GM23248 (cell line): ENCODE measurements at regions not wholly inside any gene's neighbourhood (a gene's known extent, or its start where the extent isn't known, plus 50 kb on each side); places are given as distances from the start of the nearest gene placed in this dataset.
A peak's percentile ranks its signal among the peaks of the same experiment; 100 is the strongest.

ENCODE experiments used
- DNase-seq: peaks from one replicate; pipeline ENCODE4 v3.0.0-alpha.2; 2015
- H2AFZ ChIP-seq: fragments of 200-600 bp; sonication (generic); 2 replicates; pipeline ENCODE4 v1.6.1; 2016; ENCODE audit warnings: antibody characterized with exemption
- H3F3A ChIP-seq: fragments of 200-600 bp; sonication (generic); 2 replicates; pipeline ENCODE4 v1.6.1; 2016; ENCODE audit warnings: mild to moderate bottlenecking, antibody characterized with exemption, mixed run types; ENCODE audit not compliant: insufficient read depth
- H3K27ac ChIP-seq: fragments of 200-600 bp; sonication (generic); 2 replicates; pipeline ENCODE4 v1.5.1; 2016; ENCODE audit warnings: mild to moderate bottlenecking
- H3K27me3 ChIP-seq: fragments of 200-600 bp; sonication (generic); replicated peaks from 2 replicates; pipeline ENCODE4 v1.6.1; 2016; ENCODE audit warnings: mild to moderate bottlenecking; ENCODE audit not compliant: insufficient read depth
- H3K36me3 ChIP-seq: fragments of 200-600 bp; sonication (generic); 2 replicates; pipeline ENCODE4 v1.6.1; 2016; ENCODE audit warnings: low read depth, mild to moderate bottlenecking
- H3K4me1 ChIP-seq: fragments of 200-600 bp; sonication (generic); 2 replicates; pipeline ENCODE4 v1.6.1; 2016; ENCODE audit warnings: mild to moderate bottlenecking; ENCODE audit not compliant: insufficient read depth
- H3K4me2 ChIP-seq: fragments of 200-600 bp; sonication (generic); one replicate; pipeline ENCODE4 v1.6.1; 2016; ENCODE audit warnings: mild to moderate bottlenecking; ENCODE audit not compliant: unreplicated experiment
- H3K4me3 ChIP-seq: fragments of 200-600 bp; sonication (generic); 2 replicates; pipeline ENCODE4 v1.5.1; 2016; ENCODE audit warnings: mild to moderate bottlenecking
- H3K79me2 ChIP-seq: fragments of 200-600 bp; sonication (generic); 2 replicates; pipeline ENCODE4 v1.6.1; 2016; ENCODE audit warnings: mild to moderate bottlenecking; ENCODE audit not compliant: insufficient read depth
- H3K9ac ChIP-seq: fragments of 200-600 bp; sonication (generic); 2 replicates; pipeline ENCODE4 v1.6.1; 2016; ENCODE audit warnings: mild to moderate bottlenecking
- H3K9me2 ChIP-seq: fragments of 200-600 bp; sonication (generic); 2 replicates; pipeline ENCODE4 v1.6.1; 2016; ENCODE audit warnings: mixed run types, mild to moderate bottlenecking, moderate library complexity; ENCODE audit not compliant: insufficient read depth
- H3K9me3 ChIP-seq: fragments of 200-600 bp; sonication (generic); one replicate; pipeline ENCODE4 v1.6.1; 2017; ENCODE audit warnings: low read depth
- H4K20me1 ChIP-seq: fragments of 200-600 bp; sonication (generic); 2 replicates; pipeline ENCODE4 v1.6.0; 2016; ENCODE audit not compliant: insufficient read depth
- EZH2 ChIP-seq: fragments of 200-600 bp; sonication (generic); IDR thresholded peaks from 2 replicates; pipeline ENCODE4 v1.6.1; 2018; ENCODE audit warnings: antibody characterized with exemption, mild to moderate bottlenecking; ENCODE audit not compliant: insufficient read depth, poor library complexity, severe bottlenecking
- EZH2phosphoT487 ChIP-seq: fragments of 200-600 bp; sonication (generic); IDR thresholded peaks from 2 replicates; pipeline ENCODE4 v1.6.1; 2018; ENCODE audit warnings: antibody characterized with exemption, moderate library complexity, mild to moderate bottlenecking, low read depth; ENCODE audit not compliant: insufficient read depth
- WGBS, 2 experiments: methylation state at CpG; one replicate each; pipeline ENCODE4 v1.1.6; 2015 to 2017; ENCODE audit warnings: low lambda C conversion rate in 2 of 2, low coverage in 1 of 2; ENCODE audit errors: missing lambda C conversion rate in 2 of 2; 5-methylcytosine and 5-hydroxymethylcytosine counted together
- in situ Hi-C: fragments of 300-500 bp; cut with MboI; formaldehyde crosslinking; loops from 2 replicates; pipeline ENCODE4 v1.15.0; 2020

DNA sequence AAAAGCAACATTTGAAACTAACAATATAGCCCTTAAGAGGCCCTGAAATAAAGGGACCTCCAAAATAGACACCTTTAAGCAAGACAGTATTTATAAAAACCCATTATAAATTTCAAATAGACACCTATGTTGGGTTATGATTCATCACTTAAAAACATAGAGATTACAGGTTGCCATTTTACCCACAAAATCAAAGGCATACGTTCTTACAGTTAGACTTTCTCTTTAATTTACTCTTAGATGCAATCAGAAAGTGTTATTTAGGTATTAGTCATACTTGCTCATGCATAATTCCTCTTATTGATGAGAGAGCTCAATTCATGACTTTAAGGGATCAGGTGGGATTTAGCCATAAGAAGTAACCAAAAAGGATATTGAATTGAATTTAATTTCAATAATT is 51.5 kb upstream of the TMEM200A start:
- Histone ChIP-seq H3K27me3 (no peaks in the 10 kb centered on the region), H3K9ac (no peak overlapping the region), H3K4me1 (no peaks in the 10 kb centered on the region), H3K4me3 (no peak overlapping the region), H2AFZ (no peak overlapping the region), H4K20me1 (no peaks in the 10 kb centered on the region), H3K9me2 (no peaks in the 10 kb centered on the region), H3K79me2 (no peaks in the 10 kb centered on the region), H3K27ac (no peak overlapping the region), H3K9me3 (no peaks in the 10 kb centered on the region), H3K36me3 (no peaks in the 10 kb centered on the region), H3K4me2 (no peak overlapping the region), H3F3A (no peaks in the 10 kb centered on the region)
- WGBS, 2 experiments: 79 to 91% methylated on average over 1 of the region's 1 CpG
- in situ Hi-C loops: loop anchor here (25.0 kb wide), 1 partner anchor 523 kb away; the partner anchor contains the start of gene SMLR1
- DNase-seq: no peak
- TF ChIP-seq EZH2: no peak
- TF ChIP-seq EZH2phosphoT487: no peak

- TF ChIP-seq EZH2 (no peak), EZH2phosphoT487 (no peak)
- Histone ChIP-seq H3K4me3 (no peak overlapping the region), H2AFZ (no peak overlapping the region), H3K27ac (no peak overlapping the region), H3K9ac (no peak overlapping the region), H3F3A (peaks cover 8% of the 10 kb centered on the region; the same call in 1 of the 2 replicates), H3K4me1 (peaks cover 8% of the 10 kb centered on the region), H3K9me3 (no peaks in the 10 kb centered on the region), H3K27me3 (no peaks in the 10 kb centered on the region), H3K4me2 (no peak overlapping the region), H3K79me2 (no peaks in the 10 kb centered on the region), H3K36me3 (no peaks in the 10 kb centered on the region), H4K20me1 (no peaks in the 10 kb centered on the region), H3K9me2 (no peaks in the 10 kb centered on the region)
- 90 to 98% methylated on average over 4 of the region's 4 CpGs for WGBS, 2 experiments
- in situ Hi-C loops: loop anchor here (25.0 kb wide), 1 partner anchor 524 kb away; the partner anchor contains the start of gene SMLR1
- no peak for DNase-seq
Observed at GRCh38 chr6:130313206-130313605, 52.6 kb upstream of the TMEM200A start.

- peaks cover 14% of the 10 kb centered on the region for H3F3A ChIP-seq
- no peak for TF ChIP-seq EZH2
- TF ChIP-seq EZH2phosphoT487: no peak
- no peak for DNase-seq
- no peaks in the 10 kb centered on the region for H3K9me3 ChIP-seq
- H4K20me1 ChIP-seq: no peaks in the 10 kb centered on the region
- H3K27ac ChIP-seq: no peak overlapping the region
- H3K36me3 ChIP-seq: no peaks in the 10 kb centered on the region
- no peak overlapping the region for H3K4me2 ChIP-seq
- no peak overlapping the region for H2AFZ ChIP-seq
- no peaks in the 10 kb centered on the region; the same call in 1 of the 2 replicates for H3K9me2 ChIP-seq
- no peaks in the 10 kb centered on the region for H3K27me3 ChIP-seq
- no peak overlapping the region for H3K4me3 ChIP-seq
- in situ Hi-C loops: loop anchor here (25.0 kb wide), 1 partner anchor 528 kb away; the partner anchor contains the start of gene SMLR1
- no peaks in the 10 kb centered on the region for H3K79me2 ChIP-seq
- peaks cover 17% of the 10 kb centered on the region for H3K4me1 ChIP-seq
- no peak overlapping the region for H3K9ac ChIP-seq
Observed at GRCh38 chr6:130309028-130309427, 56.8 kb upstream of the TMEM200A start.

DNA sequence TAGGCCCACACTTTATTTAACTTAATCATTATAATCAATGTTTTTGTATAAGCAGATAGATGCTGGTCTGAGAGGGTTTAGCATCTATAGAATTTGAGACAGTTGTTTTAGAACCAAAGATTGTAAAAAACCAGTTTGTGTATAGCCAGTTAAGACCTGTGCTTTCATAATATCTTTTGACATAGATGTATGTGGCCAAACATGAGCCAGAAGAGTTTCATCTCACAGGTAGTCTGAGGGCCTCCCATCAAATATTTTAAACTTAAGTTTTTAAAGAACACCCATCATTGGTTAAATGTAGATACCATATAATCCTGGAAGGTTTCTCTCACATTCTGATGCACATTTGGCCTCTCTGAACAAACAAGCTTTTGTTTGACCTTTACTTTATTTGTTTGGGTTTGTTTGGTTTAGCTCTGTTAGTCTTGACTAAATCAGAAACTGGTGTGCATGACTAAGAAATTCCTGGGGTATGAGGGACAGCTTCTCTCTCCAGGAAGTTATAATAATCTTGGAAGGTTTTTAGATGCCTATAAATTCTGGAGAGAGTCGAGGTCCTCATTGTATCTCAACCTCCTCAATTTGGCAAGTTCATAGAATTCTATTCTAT is 58.0 kb upstream of the TMEM200A start:
- WGBS, 2 experiments: 0 to 3% methylated on average over 1 of the region's 1 CpG
- H3K9ac ChIP-seq: no peak overlapping the region
- peak; percentile 77 for DNase-seq
- no peaks in the 10 kb centered on the region for H4K20me1 ChIP-seq
- H2AFZ ChIP-seq: no peak overlapping the region
- TF ChIP-seq EZH2 (no peak), EZH2phosphoT487 (no peak)
- H3K9me2 ChIP-seq: no peaks in the 10 kb centered on the region; the same call in 1 of the 2 replicates
- in situ Hi-C loops: loop anchor here (25.0 kb wide), 1 partner anchor 529 kb away; the partner anchor contains the start of gene SMLR1
- peaks cover 14% of the 10 kb centered on the region for H3F3A ChIP-seq
- H3K36me3 ChIP-seq: no peaks in the 10 kb centered on the region
- H3K4me2 ChIP-seq: peak overlapping the region; percentile 39
- H3K27me3 ChIP-seq: no peaks in the 10 kb centered on the region
- no peaks in the 10 kb centered on the region for H3K79me2 ChIP-seq
- peaks cover 29% of the 10 kb centered on the region for H3K4me1 ChIP-seq
- H3K9me3 ChIP-seq: no peaks in the 10 kb centered on the region
- no peak overlapping the region for H3K4me3 ChIP-seq
- peak overlapping the region; percentile 6; the same call in 1 of the 2 replicates for H3K27ac ChIP-seq
